Thyroid gland (tissue), 4 donors: ENCODE measurements at regions not wholly inside any gene's neighbourhood (a gene's known extent, or its start where the extent isn't known, plus 50 kb on each side); places are given as distances from the start of the nearest gene placed in this dataset.

Source experiments
- DNase-seq, 2 donors: peaks; one replicate each; pipeline ENCODE4 v3.0.0-alpha.2; 2019
- H3K27ac ChIP-seq, 3 donors: fragments of 200-600 bp; sonication (generic); 1 replicate in 2 of 3; 2 replicates in 1 of 3; pipeline ENCODE4 v1.5.1; 2016 to 2019; ENCODE audit warnings: mild to moderate bottlenecking in 1 of 3, moderate library complexity in 1 of 3
- H3K27me3 ChIP-seq: fragments of 200-600 bp; sonication (generic); one replicate; pipeline ENCODE4 v1.5.1; 2019
- H3K36me3 ChIP-seq, 2 donors: fragments of 200-600 bp; sonication (generic); one replicate each; pipeline ENCODE4 v1.5.1; 2016 to 2019
- H3K4me1 ChIP-seq, 2 donors: fragments of 200-600 bp; sonication (generic); one replicate each; pipeline ENCODE4 v1.5.1; 2017 to 2019
- H3K4me3 ChIP-seq, 3 donors: fragments of 200-600 bp; sonication (generic); replicated peaks in 1 of 3; 1 replicate in 2 of 3; 2 replicates in 1 of 3; pipeline ENCODE4 v1.5.1; 2016; ENCODE audit warnings: mild to moderate bottlenecking in 1 of 3
- H3K9me3 ChIP-seq: fragments of 200-600 bp; sonication (generic); one replicate; pipeline ENCODE4 v1.5.1; 2017
- CTCF ChIP-seq, 6 experiments: fragments of 200-600 bp in 3 of 6; fragments of 450-650 bp in 3 of 6; sonication (generic) in 3 of 6; IDR thresholded peaks; one replicate each; pipeline ENCODE4 v1.5.1; 2016 to 2019; ENCODE audit warnings: antibody characterized with exemption in 6 of 6, mild to moderate bottlenecking in 2 of 6, inconsistent platforms in 1 of 6, moderate library complexity in 1 of 6
- POLR2A ChIP-seq, 2 donors: fragments of 450-650 bp; IDR thresholded peaks; one replicate each; pipeline ENCODE4 v1.6.1; 2017; ENCODE audit warnings: antibody characterized with exemption in 2 of 2, mild to moderate bottlenecking in 2 of 2, moderate library complexity in 1 of 2
- WGBS, 2 donors: methylation state at CpG; one replicate each; pipeline ENCODE4 v1.1.5; 2017; 5-methylcytosine and 5-hydroxymethylcytosine counted together
- intact Hi-C: fragments of 100-400 bp; cut with DNase I; formaldehyde crosslinking; loops from one replicate; pipeline ENCODE4 v1.15.1; 2023

- Histone ChIP-seq H3K9me3 (no peaks in the 10 kb centered on the region), H3K27ac (peak overlapping the region; percentile 6 to 63 (median 55)), H3K4me1 (peaks cover 51 to 59% of the 10 kb centered on the region in 2 donors), H3K4me3 (no peak overlapping the region), H3K36me3 (no peaks in the 10 kb centered on the region), H3K27me3 (no peaks in the 10 kb centered on the region)
- WGBS, 2 donors = 35 to 37% methylated on average over 2 of the region's 2 CpGs
- intact Hi-C loops = no loop called here
- TF ChIP-seq POLR2A (IDR thresholded peaks at IDR 0.05) = no peak
- no peak for DNase-seq
Measured at GRCh38 chr2:212730994-212731393, 192.4 kb upstream of the ERBB4 start.

GRCh38 chr2:212728717-212729116 lies 190.1 kb upstream of the ERBB4 start:
- DNase-seq = no peak
- intact Hi-C loops = no loop called here
- H3K36me3 ChIP-seq = no peaks in the 10 kb centered on the region
- 74 to 89% methylated on average over 1 of the region's 1 CpG for WGBS, 2 donors
- H3K4me3 ChIP-seq = no peak overlapping the region
- H3K4me1 ChIP-seq = peaks cover 56 to 66% of the 10 kb centered on the region in 2 donors
- no peaks in the 10 kb centered on the region for H3K9me3 ChIP-seq
- H3K27me3 ChIP-seq = no peaks in the 10 kb centered on the region
- H3K27ac ChIP-seq = no peak overlapping the region
- no peak for TF ChIP-seq CTCF (IDR thresholded peaks at IDR 0.05)
- TF ChIP-seq POLR2A (IDR thresholded peaks at IDR 0.05) = no peak

GRCh38 chr2:212727751-212728150 lies 189.1 kb upstream of the ERBB4 start:
- WGBS, 2 donors = 26 to 31% methylated on average over 3 of the region's 3 CpGs
- Histone ChIP-seq H3K27me3 (no peaks in the 10 kb centered on the region), H3K4me3 (no peak overlapping the region), H3K36me3 (no peaks in the 10 kb centered on the region), H3K27ac (peak overlapping the region; percentile 69 to 82 (median 82)), H3K4me1 (peaks cover 57 to 68% of the 10 kb centered on the region in 2 donors), H3K9me3 (no peaks in the 10 kb centered on the region)
- TF ChIP-seq POLR2A (IDR thresholded peaks at IDR 0.05) (no peak), CTCF (IDR thresholded peaks at IDR 0.05) (peak in 1 of 6 experiments; percentile 36)
- intact Hi-C loops = no loop called here
- DNase-seq = peak; percentile 60 to 62

GRCh38 chr2:212726403-212726802 lies 187.8 kb upstream of the ERBB4 start:
- intact Hi-C loops = no loop called here
- Histone ChIP-seq H3K4me3 (no peak overlapping the region), H3K9me3 (no peaks in the 10 kb centered on the region), H3K27ac (peak overlapping the region; percentile 69 to 82 (median 82)), H3K4me1 (peaks cover 49 to 77% of the 10 kb centered on the region in 2 donors), H3K36me3 (no peaks in the 10 kb centered on the region), H3K27me3 (no peaks in the 10 kb centered on the region)
- TF ChIP-seq POLR2A (IDR thresholded peaks at IDR 0.05) = no peak
- peak; percentile 64 to 65 for DNase-seq
- 17 to 20% methylated on average over 2 of the region's 2 CpGs for WGBS, 2 donors

GRCh38 chr2:212725180-212725579 lies 186.6 kb upstream of the ERBB4 start:
- Histone ChIP-seq H3K4me1 (peaks cover 42 to 65% of the 10 kb centered on the region in 2 donors), H3K9me3 (no peaks in the 10 kb centered on the region), H3K4me3 (no peak overlapping the region), H3K27me3 (no peaks in the 10 kb centered on the region), H3K36me3 (no peaks in the 10 kb centered on the region), H3K27ac (peak overlapping the region in 1 of 3 donors; percentile 69)
- 86 to 91% methylated on average over 4 of the region's 4 CpGs for WGBS, 2 donors
- DNase-seq = no peak
- intact Hi-C loops = no loop called here
- TF ChIP-seq CTCF (IDR thresholded peaks at IDR 0.05) (no peak), POLR2A (IDR thresholded peaks at IDR 0.05) (no peak)

- no peak for TF ChIP-seq POLR2A (IDR thresholded peaks at IDR 0.05)
- no peak for TF ChIP-seq CTCF (IDR thresholded peaks at IDR 0.05)
- Histone ChIP-seq H3K4me3 (no peak overlapping the region), H3K4me1 (peaks cover 47 to 58% of the 10 kb centered on the region in 2 donors), H3K27ac (peak overlapping the region; percentile 52 to 63 (median 53)), H3K9me3 (no peaks in the 10 kb centered on the region), H3K27me3 (no peaks in the 10 kb centered on the region), H3K36me3 (no peaks in the 10 kb centered on the region)
- intact Hi-C loops = no loop called here
- 16 to 30% methylated on average over 1 of the region's 1 CpG for WGBS, 2 donors
- no peak for DNase-seq
Measured at GRCh38 chr2:212723226-212723625, 184.6 kb upstream of the ERBB4 start.
